ENCODE measurements at regions not wholly inside any gene's neighbourhood (a gene's known extent, or its start where the extent isn't known, plus 50 kb on each side); places are given as distances from the start of the nearest gene placed in this dataset.
"Not testable (repeated sequence)": the region's sequence is repeated elsewhere in the genome, so short reads cannot be mapped to it uniquely, and the experiment has no call there.

- H3K4me3 ChIP-seq (ENCODE audit: low read depth, low read length), result no peak overlapping the region
- TF ChIP-seq CTCF (IDR thresholded peaks at IDR 0.05; ENCODE audit: insufficient read depth, low read length, severe bottlenecking), result no peak
- FAIRE-seq, result no peak
- H3K27me3 ChIP-seq (ENCODE audit: control insufficient read depth, insufficient read depth, low read length), result no peaks in the 10 kb centered on the region
- no peaks in the 10 kb centered on the region for H3K36me3 ChIP-seq (ENCODE audit: control insufficient read depth, insufficient read depth, low read length)
- DNase-seq (ENCODE audit: low read depth), result no peak
Measured at GRCh38 chr15:92763459-92763858, 107.9 kb upstream of the FAM174B start.

- H3K27me3 ChIP-seq (ENCODE audit: control insufficient read depth, insufficient read depth, low read length); FAIRE-seq; H3K4me3 ChIP-seq (ENCODE audit: low read depth, low read length); H3K36me3 ChIP-seq (ENCODE audit: control insufficient read depth, insufficient read depth, low read length); DNase-seq (ENCODE audit: low read depth): not testable (repeated sequence)
Measured at GRCh38 chr15:92768131-92768530, 112.6 kb upstream of the FAM174B start.

- no peak for TF ChIP-seq CTCF (IDR thresholded peaks at IDR 0.05; ENCODE audit: insufficient read depth, low read length, severe bottlenecking)
- Histone ChIP-seq H3K27me3 (ENCODE audit: control insufficient read depth, insufficient read depth, low read length) (no peaks in the 10 kb centered on the region), H3K4me3 (ENCODE audit: low read depth, low read length) (no peak overlapping the region), H3K36me3 (ENCODE audit: control insufficient read depth, insufficient read depth, low read length) (no peaks in the 10 kb centered on the region)
- FAIRE-seq (no peak), DNase-seq (ENCODE audit: low read depth) (no peak)
Measured at GRCh38 chr15:92770641-92771040, 115.1 kb upstream of the FAM174B start.

- no peak for TF ChIP-seq CTCF (IDR thresholded peaks at IDR 0.05; ENCODE audit: insufficient read depth, low read length, severe bottlenecking)
- Histone ChIP-seq H3K4me3 (ENCODE audit: low read depth, low read length) (no peak overlapping the region), H3K27me3 (ENCODE audit: control insufficient read depth, insufficient read depth, low read length) (no peaks in the 10 kb centered on the region), H3K36me3 (ENCODE audit: control insufficient read depth, insufficient read depth, low read length) (no peaks in the 10 kb centered on the region)
- no peak for DNase-seq (ENCODE audit: low read depth)
- FAIRE-seq, result no peak
Measured at GRCh38 chr15:92772061-92772460, 116.5 kb upstream of the FAM174B start.

- FAIRE-seq (no peak), DNase-seq (ENCODE audit: low read depth) (no peak)
- Histone ChIP-seq H3K4me3 (ENCODE audit: low read depth, low read length) (no peak overlapping the region), H3K36me3 (ENCODE audit: control insufficient read depth, insufficient read depth, low read length) (no peaks in the 10 kb centered on the region), H3K27me3 (ENCODE audit: control insufficient read depth, insufficient read depth, low read length) (no peaks in the 10 kb centered on the region)
- TF ChIP-seq CTCF (IDR thresholded peaks at IDR 0.05; ENCODE audit: insufficient read depth, low read length, severe bottlenecking), result no peak
Measured at GRCh38 chr15:92772626-92773244, 117.2 kb upstream of the FAM174B start.

GRCh38 chr15:92773340-92773739 lies 117.8 kb upstream of the FAM174B start:
- Histone ChIP-seq H3K4me3 (ENCODE audit: low read depth, low read length) (no peak overlapping the region), H3K36me3 (ENCODE audit: control insufficient read depth, insufficient read depth, low read length) (no peaks in the 10 kb centered on the region), H3K27me3 (ENCODE audit: control insufficient read depth, insufficient read depth, low read length) (no peaks in the 10 kb centered on the region)
- no peak for FAIRE-seq
- TF ChIP-seq CTCF (IDR thresholded peaks at IDR 0.05; ENCODE audit: insufficient read depth, low read length, severe bottlenecking), result no peak
- DNase-seq (ENCODE audit: low read depth), result no peak
